HG03135 (cell line): ENCODE measurements at regions not wholly inside any gene's neighbourhood (a gene's known extent, or its start where the extent isn't known, plus 50 kb on each side); places are given as distances from the start of the nearest gene placed in this dataset.

ENCODE experiments used
- ATAC-seq: cut with Tn5 transposase; IDR thresholded peaks from one replicate; pipeline ENCODE4 v1.9.1; 2021; ENCODE audit warnings: mild to moderate bottlenecking, moderate library complexity; ENCODE audit not compliant: unreplicated experiment

GRCh38 chr4:11736978-11737377 is 308.3 kb upstream of the HS3ST1 start:
- ATAC-seq = no peak

- ATAC-seq = no peak
Observed at GRCh38 chr4:11735651-11736050, 307.0 kb upstream of the HS3ST1 start.

DNA sequence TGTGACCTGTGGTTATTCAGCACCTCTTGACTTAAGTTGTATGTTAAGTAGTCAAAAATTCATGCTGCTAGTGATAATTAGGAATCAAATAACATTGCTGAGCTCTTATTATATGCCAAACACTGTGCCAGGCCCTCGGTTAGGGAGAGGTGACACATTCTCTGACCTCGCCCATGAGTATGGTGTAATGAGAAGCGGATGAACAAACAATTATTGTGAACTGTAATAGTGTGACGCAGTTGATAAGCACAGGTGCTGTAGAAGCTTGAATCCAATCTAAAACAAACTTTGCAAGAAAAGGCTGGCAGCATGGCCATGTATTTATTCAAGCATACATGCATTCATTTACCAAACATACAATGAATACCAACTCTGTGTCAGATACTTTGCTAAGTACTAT is 303.5 kb upstream of the HS3ST1 start:
- no peak for ATAC-seq

DNA sequence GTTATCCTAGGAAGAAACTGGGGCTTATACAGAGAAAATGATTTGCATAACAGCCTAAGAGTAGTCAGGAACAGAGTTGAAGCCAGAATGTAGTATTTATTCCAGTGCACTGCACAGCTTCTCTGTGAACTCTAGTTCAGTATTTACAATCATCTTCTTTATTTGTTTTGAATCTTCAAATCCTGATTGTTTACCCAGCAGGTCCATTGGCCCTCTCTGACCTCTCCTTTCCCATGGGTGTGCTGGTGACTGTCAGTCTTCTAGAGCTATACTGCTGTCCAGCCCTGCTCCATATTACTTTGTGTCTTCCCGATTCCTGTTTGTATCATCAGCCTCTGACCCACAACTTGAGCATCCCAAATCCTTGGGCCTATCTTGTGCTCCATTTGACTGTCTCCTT is 301.9 kb upstream of the HS3ST1 start:
- ATAC-seq = no peak

DNA sequence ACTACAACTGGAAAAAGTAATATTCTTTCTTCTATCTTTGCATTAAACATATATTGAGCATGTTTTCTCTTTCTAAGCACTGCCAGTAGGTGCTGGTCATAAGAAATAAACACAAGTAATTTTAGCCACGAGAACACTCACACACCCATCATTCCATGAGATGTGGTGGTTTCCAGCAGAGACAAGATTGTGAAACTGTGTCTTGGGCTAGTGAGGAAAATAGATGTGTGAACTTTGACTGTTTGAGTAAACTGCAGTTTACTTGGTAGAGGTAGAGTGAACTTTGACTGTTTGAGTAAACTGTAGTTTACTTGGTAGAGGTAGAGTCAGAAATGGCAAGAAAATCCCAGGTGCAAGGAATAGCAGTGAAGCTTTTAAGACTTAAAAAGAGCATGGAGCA is 300.9 kb upstream of the HS3ST1 start:
- no peak for ATAC-seq

- no peak for ATAC-seq
Observed at GRCh38 chr4:11727903-11728564, 299.3 kb upstream of the HS3ST1 start.

- ATAC-seq = no peak
Observed at GRCh38 chr4:11724731-11725130, 296.0 kb upstream of the HS3ST1 start.

- ATAC-seq = no peak
Observed at GRCh38 chr4:11722223-11722622, 293.5 kb upstream of the HS3ST1 start.

DNA sequence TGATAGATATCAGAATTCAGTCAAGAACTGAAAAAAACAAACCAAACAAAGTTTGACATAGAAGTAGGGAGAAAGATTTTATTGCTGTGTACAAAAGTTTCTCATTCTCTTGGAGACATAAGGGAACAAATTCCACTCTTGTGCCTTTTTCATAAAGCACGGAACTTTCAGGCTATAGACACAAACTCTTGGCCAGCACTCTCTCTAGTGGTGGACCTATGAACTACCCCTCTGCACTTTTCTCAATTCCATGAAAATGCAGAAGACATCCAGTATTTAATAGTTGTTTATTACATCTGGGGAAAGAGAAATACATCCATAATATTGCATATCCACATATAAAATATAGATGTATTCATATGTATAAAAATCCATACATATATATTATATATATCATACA is 291.6 kb upstream of the HS3ST1 start:
- no peak for ATAC-seq

DNA sequence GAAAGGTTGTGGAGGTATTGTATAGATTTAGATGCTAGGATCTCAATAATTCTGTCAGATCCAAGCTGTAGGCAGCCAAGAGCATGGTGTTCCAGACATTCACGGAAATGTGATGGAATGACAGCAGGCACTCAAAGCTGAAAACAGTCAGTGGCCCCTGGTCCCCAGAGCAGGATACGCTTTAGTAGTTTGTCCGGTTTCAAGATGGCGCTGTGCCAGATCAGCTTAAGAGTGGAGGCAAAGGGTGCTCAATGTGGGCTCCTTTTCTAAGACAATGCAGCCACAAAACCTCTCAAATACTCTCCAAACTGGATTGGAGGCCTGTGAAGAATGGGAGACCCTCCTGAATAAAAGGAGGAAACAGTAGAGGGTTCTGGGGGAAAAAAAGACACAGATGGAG is 291.2 kb upstream of the HS3ST1 start:
- ATAC-seq = no peak

GRCh38 chr4:11715753-11716521 is 287.2 kb upstream of the HS3ST1 start:
- no peak for ATAC-seq

DNA sequence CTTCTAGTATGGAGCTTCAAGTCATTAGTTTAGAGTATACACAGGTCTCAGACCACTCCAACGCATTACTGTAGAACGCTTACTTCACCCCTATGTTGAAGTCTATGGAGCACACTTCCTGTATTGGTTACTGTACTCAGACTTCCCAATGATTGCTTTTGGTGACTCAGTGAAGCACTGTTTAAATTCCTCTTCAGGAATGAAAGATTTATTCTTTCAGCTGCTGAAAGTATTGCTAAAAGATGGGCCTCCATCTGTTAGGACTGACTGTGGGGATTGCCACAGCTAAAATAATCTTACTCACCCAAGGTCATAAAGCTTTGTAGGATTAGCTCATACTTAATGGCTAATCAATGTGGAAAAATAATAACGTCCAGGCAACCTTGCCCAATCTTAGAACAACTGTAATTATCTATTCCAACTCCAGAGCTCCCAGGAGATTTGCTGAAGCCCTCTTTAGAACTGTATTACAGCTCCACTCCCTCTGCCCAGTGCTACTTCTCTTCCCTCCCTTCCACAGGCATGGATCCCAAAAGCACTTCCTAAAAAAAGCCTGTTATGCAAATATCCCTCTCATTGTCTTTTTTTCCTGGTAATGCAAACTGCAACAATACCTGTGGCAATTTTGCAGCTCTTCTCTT is 281.9 kb upstream of the HS3ST1 start:
- no peak for ATAC-seq

DNA sequence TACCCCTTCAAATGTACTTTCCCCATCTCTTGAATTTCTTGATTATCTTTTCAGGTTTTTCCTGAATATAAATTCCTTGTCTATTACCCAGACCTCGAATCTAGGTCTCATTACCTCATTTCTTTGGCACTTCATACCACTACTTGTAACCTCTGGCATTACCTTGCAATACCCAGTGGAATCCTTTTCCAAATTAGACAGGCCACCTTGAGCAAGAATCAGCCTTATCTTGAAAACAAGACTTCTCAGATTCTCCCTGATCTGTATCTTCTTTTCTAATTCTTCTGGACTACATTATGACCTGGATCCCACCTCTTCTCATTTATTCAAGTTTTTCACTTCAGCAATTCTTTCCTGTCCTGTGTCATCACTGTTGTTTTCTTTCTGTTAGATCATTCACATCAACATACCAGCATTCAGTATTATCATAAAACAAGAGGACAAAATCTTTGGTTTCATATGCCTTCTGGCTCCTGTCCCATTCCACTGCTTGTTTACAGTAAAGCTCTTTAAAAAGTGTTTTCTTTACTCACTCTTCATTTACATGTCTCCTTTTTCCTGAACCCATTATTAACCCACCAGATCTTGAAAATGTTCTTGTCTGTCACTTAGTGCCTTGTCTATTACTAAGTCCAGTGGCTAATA is 275.6 kb upstream of the HS3ST1 start:
- ATAC-seq = no peak

- ATAC-seq = no peak
Observed at GRCh38 chr4:11702886-11703557, 274.3 kb upstream of the HS3ST1 start.

DNA sequence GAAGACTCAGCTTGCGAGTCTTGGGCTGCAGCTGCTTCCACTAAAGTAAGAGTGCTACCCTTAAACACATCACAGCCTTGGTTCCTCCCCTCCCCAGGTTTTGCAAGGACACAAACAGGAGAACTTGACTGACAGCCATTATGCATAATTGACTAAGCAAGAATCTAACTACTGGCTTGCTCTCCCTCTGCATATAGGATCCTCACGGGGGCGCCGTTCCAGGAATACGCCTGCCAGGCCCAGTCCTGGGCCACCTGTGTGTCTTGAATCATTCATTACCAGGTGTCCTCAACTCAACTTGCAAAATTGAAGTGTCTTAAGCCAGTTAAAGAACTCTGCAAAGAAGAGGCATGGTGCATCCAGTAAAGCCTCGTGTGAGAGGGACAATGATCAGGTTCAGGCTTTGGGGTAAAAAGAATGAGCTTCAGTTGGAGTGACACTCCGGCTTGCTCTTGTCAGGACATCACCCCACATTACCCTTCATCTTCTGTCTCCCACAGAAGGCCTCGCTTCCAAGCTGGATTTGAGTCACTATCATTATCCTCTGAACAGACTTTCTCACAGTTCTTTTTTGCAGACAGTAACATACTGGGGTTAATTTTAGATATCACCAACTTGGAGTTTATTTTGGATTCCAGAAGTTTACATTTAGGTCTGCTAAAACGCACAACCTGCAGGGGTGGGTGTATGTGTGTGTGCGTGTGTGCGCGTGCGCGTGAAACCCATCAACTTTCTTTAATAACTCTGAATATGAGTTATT is 273.5 kb upstream of the HS3ST1 start:
- ATAC-seq = no peak

DNA sequence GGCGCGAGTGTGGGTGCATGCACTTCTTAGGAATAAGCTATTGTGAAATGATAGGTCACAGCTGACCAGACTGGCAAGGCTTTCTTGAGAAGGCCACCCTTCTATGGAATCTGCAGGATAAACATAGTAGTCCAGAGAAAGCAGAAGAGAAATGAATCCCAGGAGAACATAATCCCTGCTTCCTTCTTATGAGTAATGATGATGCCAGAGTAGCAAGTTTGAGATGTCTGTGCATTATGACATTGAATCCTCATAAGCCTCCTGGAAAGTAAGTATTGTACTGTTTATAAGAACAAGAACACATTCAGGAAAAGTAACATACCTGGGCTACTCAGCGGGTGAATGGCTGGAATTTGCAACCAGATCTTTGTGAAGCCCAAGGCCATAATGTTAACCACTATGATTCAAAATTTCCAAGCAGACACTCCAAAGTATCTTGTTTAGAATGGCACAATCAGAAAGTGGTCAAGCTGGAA is 272.1 kb upstream of the HS3ST1 start:
- ATAC-seq = no peak

DNA sequence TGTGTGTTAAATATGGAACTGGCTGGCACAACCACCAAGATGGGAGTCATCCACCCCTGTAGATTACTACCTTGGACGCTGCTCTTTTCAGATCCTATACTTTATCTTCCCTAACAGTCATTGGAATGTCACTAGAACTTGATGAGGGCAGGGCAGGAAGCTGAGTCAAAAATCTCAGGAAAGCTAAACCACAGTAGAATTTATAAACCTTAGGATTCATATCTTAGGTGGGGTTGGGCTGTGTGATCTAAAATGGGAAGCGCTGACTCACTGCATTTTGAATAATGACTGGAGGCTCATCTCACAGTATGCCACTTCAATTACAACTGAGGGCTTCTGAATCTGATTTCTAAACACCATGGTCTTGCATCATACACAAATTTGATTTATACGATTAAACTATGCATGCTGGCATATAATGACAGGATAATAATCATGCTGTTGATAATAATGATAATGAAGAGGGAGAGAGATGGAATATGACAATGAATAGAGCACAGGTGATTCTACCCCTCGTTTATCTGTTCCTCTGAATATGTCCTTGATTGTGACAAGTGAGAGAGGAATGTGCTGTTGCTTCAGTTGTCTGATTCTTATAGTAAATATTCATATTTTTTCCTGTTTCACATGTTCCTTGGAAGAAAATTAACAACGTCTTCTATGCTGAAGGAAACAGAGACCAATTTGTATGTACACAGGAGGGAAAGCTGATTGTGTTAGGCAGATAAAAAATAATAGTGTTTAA is 270.3 kb upstream of the HS3ST1 start:
- ATAC-seq = no peak

GRCh38 chr4:11698033-11698432 is 269.3 kb upstream of the HS3ST1 start:
- no peak for ATAC-seq

DNA sequence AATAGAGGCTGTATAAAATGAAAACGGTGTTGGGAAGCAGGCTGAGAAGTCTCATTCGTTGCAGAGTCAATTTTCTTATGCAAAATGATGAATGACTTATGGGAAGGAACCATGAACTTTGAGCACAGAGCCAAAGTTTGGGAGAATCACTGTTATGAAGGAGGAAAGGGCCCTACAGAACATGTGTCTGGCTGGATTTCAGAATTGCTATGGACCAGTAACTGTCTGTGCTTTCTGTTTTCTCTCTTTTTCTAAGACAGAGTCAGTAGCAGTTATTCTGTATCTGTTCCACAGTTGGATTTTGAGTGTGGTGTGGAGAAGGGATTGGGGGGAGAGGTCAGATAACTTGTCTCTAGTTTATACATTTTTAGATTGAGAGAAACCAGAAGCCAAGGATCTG is 265.0 kb upstream of the HS3ST1 start:
- no peak for ATAC-seq

DNA sequence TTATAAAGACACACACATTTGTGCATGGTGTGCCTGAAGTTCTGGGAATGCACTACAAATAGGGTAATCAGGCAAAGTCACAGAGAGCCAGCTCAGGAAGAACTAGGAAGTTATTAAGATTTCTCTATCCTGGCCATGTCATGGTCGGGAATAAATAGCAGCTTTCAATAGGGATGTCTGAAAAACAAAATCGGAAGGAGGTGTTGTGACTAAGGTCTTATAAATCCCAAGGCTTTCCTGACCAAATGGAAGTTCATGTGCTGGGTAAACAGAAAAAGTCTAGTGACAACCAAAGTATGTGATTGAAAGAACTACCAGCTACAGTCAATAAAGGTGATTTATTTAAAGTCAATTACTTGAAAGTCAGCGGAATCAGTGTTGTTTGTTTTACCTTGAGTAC is 262.5 kb upstream of the HS3ST1 start:
- ATAC-seq = no peak
